Suprapubic skin (tissue), 4 donors: ENCODE measurements at regions not wholly inside any gene's neighbourhood (a gene's known extent, or its start where the extent isn't known, plus 50 kb on each side); places are given as distances from the start of the nearest gene placed in this dataset.

Experiments
- DNase-seq, 2 donors: peaks; one replicate each; pipeline ENCODE4 v3.0.0-alpha.2; 2019; ENCODE audit warnings: low spot score in 2 of 2
- H3K27ac ChIP-seq: fragments of 200-600 bp; sonication (generic); one replicate; pipeline ENCODE4 v1.5.1; 2019
- H3K27me3 ChIP-seq: fragments of 200-600 bp; sonication (generic); one replicate; pipeline ENCODE4 v1.5.1; 2019
- H3K36me3 ChIP-seq: fragments of 200-600 bp; sonication (generic); one replicate; pipeline ENCODE4 v1.5.1; 2019
- H3K4me1 ChIP-seq: fragments of 200-600 bp; sonication (generic); one replicate; pipeline ENCODE4 v1.5.1; 2019
- H3K4me3 ChIP-seq: fragments of 200-600 bp; sonication (generic); one replicate; pipeline ENCODE4 v1.5.1; 2019; ENCODE audit warnings: mild to moderate bottlenecking
- H3K9me3 ChIP-seq: fragments of 200-600 bp; sonication (generic); one replicate; pipeline ENCODE4 v1.5.1; 2019
- EP300 ChIP-seq: sonication (generic); formaldehyde crosslinking; IDR thresholded peaks from one replicate; pipeline ENCODE4 v1.6.1; 2017; ENCODE audit warnings: antibody characterized with exemption
- POLR2A ChIP-seq, 2 donors: fragments of 450-650 bp; IDR thresholded peaks; one replicate each; pipeline ENCODE4 v1.6.1; 2017; ENCODE audit warnings: antibody characterized with exemption in 2 of 2, mild to moderate bottlenecking in 2 of 2, moderate library complexity in 2 of 2
- POLR2AphosphoS5 ChIP-seq, 3 donors: sonication (generic); formaldehyde crosslinking; IDR thresholded peaks; one replicate each; pipeline ENCODE4 v1.6.1; 2017; ENCODE audit warnings: antibody characterized with exemption in 3 of 3
- WGBS: methylation state at CpG from one replicate; pipeline ENCODE4 v1.1.5; 2018; 5-methylcytosine and 5-hydroxymethylcytosine counted together
- TF ChIP-seq, protein P1 (sequence below), 2 donors: fragments of 200-600 bp in 1 of 2; fragments of 450-650 bp in 1 of 2; sonication (generic) in 1 of 2; IDR thresholded peaks; one replicate each; pipeline ENCODE4 v1.5.1; 2016 to 2019; ENCODE audit warnings: antibody characterized with exemption in 2 of 2, mild to moderate bottlenecking in 1 of 2, moderate library complexity in 1 of 2

GRCh38 chr13:110789871-110790270 lies 76.4 kb downstream of the ING1 start:
- no peak overlapping the region for H3K4me3 ChIP-seq
- H3K27me3 ChIP-seq: peaks cover 9% of the 10 kb centered on the region
- H3K9me3 ChIP-seq: peaks cover 11% of the 10 kb centered on the region
- DNase-seq: no peak
- no peak overlapping the region for H3K27ac ChIP-seq
- H3K36me3 ChIP-seq: no peaks in the 10 kb centered on the region
- 98% methylated on average over 2 of the region's 2 CpGs for WGBS
- H3K4me1 ChIP-seq: no peaks in the 10 kb centered on the region
- TF ChIP-seq POLR2AphosphoS5 (IDR thresholded peaks at IDR 0.05): no peak
- TF ChIP-seq, protein P1, sequence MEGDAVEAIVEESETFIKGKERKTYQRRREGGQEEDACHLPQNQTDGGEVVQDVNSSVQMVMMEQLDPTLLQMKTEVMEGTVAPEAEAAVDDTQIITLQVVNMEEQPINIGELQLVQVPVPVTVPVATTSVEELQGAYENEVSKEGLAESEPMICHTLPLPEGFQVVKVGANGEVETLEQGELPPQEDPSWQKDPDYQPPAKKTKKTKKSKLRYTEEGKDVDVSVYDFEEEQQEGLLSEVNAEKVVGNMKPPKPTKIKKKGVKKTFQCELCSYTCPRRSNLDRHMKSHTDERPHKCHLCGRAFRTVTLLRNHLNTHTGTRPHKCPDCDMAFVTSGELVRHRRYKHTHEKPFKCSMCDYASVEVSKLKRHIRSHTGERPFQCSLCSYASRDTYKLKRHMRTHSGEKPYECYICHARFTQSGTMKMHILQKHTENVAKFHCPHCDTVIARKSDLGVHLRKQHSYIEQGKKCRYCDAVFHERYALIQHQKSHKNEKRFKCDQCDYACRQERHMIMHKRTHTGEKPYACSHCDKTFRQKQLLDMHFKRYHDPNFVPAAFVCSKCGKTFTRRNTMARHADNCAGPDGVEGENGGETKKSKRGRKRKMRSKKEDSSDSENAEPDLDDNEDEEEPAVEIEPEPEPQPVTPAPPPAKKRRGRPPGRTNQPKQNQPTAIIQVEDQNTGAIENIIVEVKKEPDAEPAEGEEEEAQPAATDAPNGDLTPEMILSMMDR (IDR thresholded peaks at IDR 0.05): no peak

GRCh38 chr13:110790371-110790770 lies 76.9 kb downstream of the ING1 start:
- Histone ChIP-seq H3K4me1 (no peaks in the 10 kb centered on the region), H3K9me3 (peaks cover 11% of the 10 kb centered on the region), H3K27ac (no peak overlapping the region), H3K36me3 (no peaks in the 10 kb centered on the region), H3K4me3 (no peak overlapping the region), H3K27me3 (peaks cover 7% of the 10 kb centered on the region)
- WGBS: 87% methylated on average over 3 of the region's 3 CpGs
- TF ChIP-seq, protein P1 (IDR thresholded peaks at IDR 0.05): no peak
- TF ChIP-seq POLR2A (IDR thresholded peaks at IDR 0.05) (no peak), EP300 (no peak), POLR2AphosphoS5 (IDR thresholded peaks at IDR 0.05) (no peak)
- no peak for DNase-seq

DNA sequence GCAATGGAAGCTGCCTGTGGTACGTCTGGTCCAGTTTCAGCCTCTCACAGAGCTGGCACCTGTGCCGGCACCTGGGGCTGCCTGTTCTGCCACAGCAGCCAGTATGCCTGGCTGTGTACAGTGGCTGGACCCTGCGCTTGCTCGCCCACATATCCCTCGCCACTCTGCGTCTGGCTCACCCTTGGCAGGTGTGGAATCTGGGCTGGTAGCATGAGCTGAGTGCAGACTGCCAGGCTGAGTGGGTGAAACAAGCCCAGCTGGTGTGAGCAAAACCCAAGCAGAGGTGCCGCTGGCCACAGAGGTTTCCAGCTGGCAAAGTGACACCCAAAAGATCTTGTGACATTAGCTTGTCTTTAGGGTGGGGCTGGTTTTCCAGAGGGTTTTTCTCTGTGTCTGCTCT lies 80.7 kb downstream of the ING1 start:
- H3K36me3 ChIP-seq: no peaks in the 10 kb centered on the region

GRCh38 chr13:110797230-110797877 lies 83.9 kb downstream of the ING1 start:
- Histone ChIP-seq H3K27me3 (peaks cover 11% of the 10 kb centered on the region), H3K9me3 (peaks cover 7% of the 10 kb centered on the region), H3K4me3 (no peak overlapping the region), H3K4me1 (peaks cover 11% of the 10 kb centered on the region), H3K27ac (no peak overlapping the region), H3K36me3 (no peaks in the 10 kb centered on the region)
- DNase-seq: no peak
- 33% methylated on average over 9 of the region's 9 CpGs for WGBS
- no peak for TF ChIP-seq POLR2A (IDR thresholded peaks at IDR 0.05)
- TF ChIP-seq EP300: no peak
- TF ChIP-seq, protein P1 (IDR thresholded peaks at IDR 0.05): no peak
- no peak for TF ChIP-seq POLR2AphosphoS5 (IDR thresholded peaks at IDR 0.05)

More for the DNA sequence above, 80.7 kb downstream of the ING1 start:
- TF ChIP-seq EP300 (no peak), POLR2AphosphoS5 (IDR thresholded peaks at IDR 0.05) (no peak), POLR2A (IDR thresholded peaks at IDR 0.05) (no peak)
- TF ChIP-seq, protein P1 (IDR thresholded peaks at IDR 0.05): no peak
- H3K27me3 ChIP-seq: peaks cover 4% of the 10 kb centered on the region
- DNase-seq: no peak
- H3K4me1 ChIP-seq: peaks cover 8% of the 10 kb centered on the region
- no peak overlapping the region for H3K27ac ChIP-seq
- no peak overlapping the region for H3K4me3 ChIP-seq
- 81% methylated on average over 7 of the region's 7 CpGs for WGBS
- peaks cover 11% of the 10 kb centered on the region for H3K9me3 ChIP-seq

DNA sequence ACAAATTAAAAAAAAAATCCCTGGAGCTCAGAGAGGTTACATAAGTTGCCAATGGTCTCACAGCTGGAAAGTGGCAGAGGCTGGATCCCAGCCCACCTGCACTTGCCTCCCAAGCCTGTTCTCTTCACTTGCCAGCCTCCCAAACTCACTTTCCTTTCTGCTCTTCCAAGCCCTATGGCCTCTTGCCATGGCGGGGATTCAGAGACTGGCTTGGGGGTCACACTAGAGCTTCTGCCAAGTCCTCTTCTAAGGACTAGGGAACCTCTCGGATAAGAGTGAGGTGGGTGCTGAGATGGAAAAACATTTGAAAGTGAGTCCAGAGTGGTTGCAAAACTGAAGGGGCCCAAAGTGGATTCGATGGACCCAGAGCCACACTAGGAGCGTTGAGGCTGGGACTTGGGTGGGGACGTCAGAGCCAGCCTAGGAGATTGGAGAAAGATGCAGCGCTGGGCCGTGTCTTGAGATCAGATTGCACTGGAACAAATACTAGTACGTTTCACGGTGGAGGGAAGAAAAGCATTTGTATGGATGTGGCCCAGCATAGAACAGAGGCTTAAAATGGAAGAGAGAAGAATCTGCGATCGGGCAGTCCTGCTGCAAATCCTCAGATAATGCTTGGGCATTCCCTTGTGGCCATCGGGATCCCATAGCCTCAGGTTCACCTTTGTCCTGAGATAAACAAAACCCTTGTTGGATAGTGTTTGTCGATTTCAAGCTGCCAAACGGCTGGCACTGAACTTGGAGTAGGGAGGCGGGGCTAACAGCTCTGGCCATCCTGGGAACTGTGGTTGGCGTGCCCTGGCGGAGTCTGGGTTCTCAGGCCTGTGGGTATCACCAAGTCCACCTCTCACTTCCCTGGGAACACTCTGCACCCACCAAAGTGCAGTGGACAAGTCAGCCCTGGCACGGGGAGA lies 84.8 kb downstream of the ING1 start:
- Histone ChIP-seq H3K9me3 (peaks cover 4% of the 10 kb centered on the region), H3K4me3 (no peak overlapping the region), H3K4me1 (peaks cover 11% of the 10 kb centered on the region), H3K36me3 (no peaks in the 10 kb centered on the region), H3K27me3 (peaks cover 11% of the 10 kb centered on the region), H3K27ac (no peak overlapping the region)
- 82% methylated on average over 18 of the region's 18 CpGs for WGBS
- DNase-seq: no peak
- TF ChIP-seq POLR2A (IDR thresholded peaks at IDR 0.05) (no peak), POLR2AphosphoS5 (IDR thresholded peaks at IDR 0.05) (no peak), EP300 (no peak)
- TF ChIP-seq, protein P1 (IDR thresholded peaks at IDR 0.05): no peak
